A673 (cell line): ENCODE measurements at regions not wholly inside any gene's neighbourhood (a gene's known extent, or its start where the extent isn't known, plus 50 kb on each side); places are given as distances from the start of the nearest gene placed in this dataset.

Source experiments
- BruUV-seq: library from RNA; stranded (reverse); fragments of 400-500 nt; replicated peaks from 2 replicates; lab custom pipeline; 2021; lab: Mats Ljungman, UMichigan
- CTCF ChIA-PET: fragments of 300-600 bp; sonication (Branson Sonifier 250); formaldehyde crosslinking; loops from one replicate; lab custom pipeline; 2022; ENCODE audit warnings: antibody characterized with exemption; lab: Charles Lee
- POLR2A ChIA-PET: fragments of 300-600 bp; sonication (Branson Sonifier 250); formaldehyde crosslinking; loops from one replicate; lab custom pipeline; 2022; ENCODE audit warnings: antibody characterized with exemption; ENCODE audit not compliant: low non-redundant PET; lab: Charles Lee
- DNase-seq: peaks from one replicate; pipeline ENCODE4 v3.0.0-alpha.2; 2015; ENCODE audit warnings: low spot score
- H3K27ac ChIP-seq: fragments of 200-600 bp; sonication (generic); 2 replicates; pipeline ENCODE4 v1.5.1; 2016; ENCODE audit warnings: mixed run types, low read depth, mild to moderate bottlenecking, mixed read lengths, antibody characterized with exemption, low read length; ENCODE audit not compliant: poor library complexity, severe bottlenecking
- H3K27me3 ChIP-seq: fragments of 200-600 bp; sonication (generic); replicated peaks from 2 replicates; pipeline ENCODE4 v1.6.1; 2017; ENCODE audit warnings: mixed run types, low read depth, mild to moderate bottlenecking, mixed read lengths, antibody characterized with exemption, low read length; ENCODE audit not compliant: insufficient read depth, poor library complexity
- H3K36me3 ChIP-seq: fragments of 200-600 bp; sonication (generic); 2 replicates; pipeline ENCODE4 v1.6.1; 2016; ENCODE audit warnings: mixed run types, mild to moderate bottlenecking, mixed read lengths, antibody characterized with exemption, low read length; ENCODE audit not compliant: insufficient read depth, poor library complexity, severe bottlenecking
- H3K4me1 ChIP-seq: fragments of 200-600 bp; sonication (generic); 2 replicates; pipeline ENCODE4 v1.6.1; 2017; ENCODE audit warnings: mixed run types, mild to moderate bottlenecking, mixed read lengths, antibody characterized with exemption, low read length; ENCODE audit not compliant: insufficient read depth, poor library complexity, severe bottlenecking
- H3K4me3 ChIP-seq: fragments of 200-600 bp; sonication (generic); 2 replicates; pipeline ENCODE4 v1.5.1; 2016; ENCODE audit warnings: low read depth, mixed run types, mild to moderate bottlenecking, mixed read lengths, low read length; ENCODE audit not compliant: poor library complexity, severe bottlenecking
- H3K9me3 ChIP-seq: fragments of 200-600 bp; sonication (generic); 2 replicates; pipeline ENCODE4 v1.6.1; 2016; ENCODE audit warnings: mixed run types, low read depth, mild to moderate bottlenecking, mixed read lengths, antibody characterized with exemption, low read length; ENCODE audit not compliant: poor library complexity, severe bottlenecking
- EZH2 ChIP-seq: fragments of 200-600 bp; sonication (generic); IDR thresholded peaks from 2 replicates; pipeline ENCODE4 v1.6.1; 2017; ENCODE audit warnings: borderline replicate concordance, low read depth, mild to moderate bottlenecking, mixed read lengths, antibody characterized with exemption, low read length; ENCODE audit not compliant: poor library complexity, severe bottlenecking
- intact Hi-C: fragments of 100-400 bp; cut with micrococcal nuclease; formaldehyde crosslinking; loops from one replicate; pipeline ENCODE4 v1.10.0; 2022; ENCODE audit not compliant: unreplicated experiment
- TF ChIP-seq, protein P1 (sequence below): fragments of 300-800, 200-600 bp; sonication (generic); conservative IDR thresholded peaks from 2 replicates; pipeline ENCODE4 v1.5.1; 2017; ENCODE audit warnings: low read depth, mild to moderate bottlenecking, antibody characterized with exemption, low read length, moderate library complexity, mixed read lengths

DNA sequence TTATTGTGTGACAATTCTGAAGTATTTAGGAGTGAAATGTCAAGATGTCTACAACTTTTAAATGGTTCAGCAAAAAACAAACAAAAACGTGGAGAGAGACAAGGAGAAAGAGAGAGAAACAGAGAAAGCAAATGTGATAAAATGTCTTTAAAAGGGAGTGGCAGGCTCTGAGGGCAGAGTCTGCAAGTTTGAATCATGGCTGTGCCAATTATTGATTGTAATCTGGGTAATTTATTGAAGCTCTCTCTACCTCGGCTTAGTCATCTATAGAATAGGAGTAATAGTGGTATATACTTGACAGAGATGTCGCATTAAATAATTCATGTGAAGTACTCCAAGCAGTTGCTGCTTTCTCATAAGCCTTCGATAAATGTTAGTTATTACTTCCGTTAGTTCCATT, 61.3 kb upstream of the ARID1B start:
- Histone ChIP-seq H3K36me3 (no peaks in the 10 kb centered on the region), H3K9me3 (no peaks in the 10 kb centered on the region), H3K27ac (no peak overlapping the region), H3K4me3 (no peak overlapping the region), H3K27me3 (no peaks in the 10 kb centered on the region), H3K4me1 (no peaks in the 10 kb centered on the region)
- intact Hi-C loops: no loop called here
- no TSS peak for BruUV-seq
- ChIA-PET CTCF (no interaction called here), POLR2A (no interaction called here)
- DNase-seq: no peak
- no peak for TF ChIP-seq EZH2
- TF ChIP-seq, protein P1, sequence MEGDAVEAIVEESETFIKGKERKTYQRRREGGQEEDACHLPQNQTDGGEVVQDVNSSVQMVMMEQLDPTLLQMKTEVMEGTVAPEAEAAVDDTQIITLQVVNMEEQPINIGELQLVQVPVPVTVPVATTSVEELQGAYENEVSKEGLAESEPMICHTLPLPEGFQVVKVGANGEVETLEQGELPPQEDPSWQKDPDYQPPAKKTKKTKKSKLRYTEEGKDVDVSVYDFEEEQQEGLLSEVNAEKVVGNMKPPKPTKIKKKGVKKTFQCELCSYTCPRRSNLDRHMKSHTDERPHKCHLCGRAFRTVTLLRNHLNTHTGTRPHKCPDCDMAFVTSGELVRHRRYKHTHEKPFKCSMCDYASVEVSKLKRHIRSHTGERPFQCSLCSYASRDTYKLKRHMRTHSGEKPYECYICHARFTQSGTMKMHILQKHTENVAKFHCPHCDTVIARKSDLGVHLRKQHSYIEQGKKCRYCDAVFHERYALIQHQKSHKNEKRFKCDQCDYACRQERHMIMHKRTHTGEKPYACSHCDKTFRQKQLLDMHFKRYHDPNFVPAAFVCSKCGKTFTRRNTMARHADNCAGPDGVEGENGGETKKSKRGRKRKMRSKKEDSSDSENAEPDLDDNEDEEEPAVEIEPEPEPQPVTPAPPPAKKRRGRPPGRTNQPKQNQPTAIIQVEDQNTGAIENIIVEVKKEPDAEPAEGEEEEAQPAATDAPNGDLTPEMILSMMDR: no peak

DNA sequence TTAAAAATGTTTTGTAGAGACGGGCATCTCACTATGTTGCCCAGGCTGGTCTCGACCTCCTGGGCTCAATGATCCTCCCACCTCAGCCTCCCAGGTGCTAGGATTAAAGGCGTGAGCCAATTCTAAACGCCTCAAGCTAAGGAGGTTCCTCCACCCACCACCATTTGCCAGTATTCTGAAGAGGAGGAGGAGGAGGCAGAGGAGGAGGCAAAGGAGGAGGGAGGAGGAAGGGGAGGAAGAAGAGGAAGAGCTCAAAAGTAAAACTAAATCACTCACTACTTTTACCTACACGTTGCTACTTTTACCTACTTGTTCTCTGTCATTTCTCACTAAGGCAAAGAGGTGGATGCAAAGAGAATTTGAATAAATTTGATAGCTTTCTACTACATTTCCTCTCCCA, 63.6 kb upstream of the ARID1B start:
- Histone ChIP-seq H3K9me3 (no peaks in the 10 kb centered on the region), H3K36me3 (no peaks in the 10 kb centered on the region), H3K4me3 (no peak overlapping the region), H3K27me3 (no peaks in the 10 kb centered on the region), H3K27ac (no peak overlapping the region), H3K4me1 (no peaks in the 10 kb centered on the region)
- no TSS peak for BruUV-seq
- intact Hi-C loops: no loop called here
- TF ChIP-seq, protein P1: no peak
- TF ChIP-seq EZH2: no peak
- CTCF ChIA-PET: no interaction called here
- POLR2A ChIA-PET: no interaction called here
- DNase-seq: no peak

DNA sequence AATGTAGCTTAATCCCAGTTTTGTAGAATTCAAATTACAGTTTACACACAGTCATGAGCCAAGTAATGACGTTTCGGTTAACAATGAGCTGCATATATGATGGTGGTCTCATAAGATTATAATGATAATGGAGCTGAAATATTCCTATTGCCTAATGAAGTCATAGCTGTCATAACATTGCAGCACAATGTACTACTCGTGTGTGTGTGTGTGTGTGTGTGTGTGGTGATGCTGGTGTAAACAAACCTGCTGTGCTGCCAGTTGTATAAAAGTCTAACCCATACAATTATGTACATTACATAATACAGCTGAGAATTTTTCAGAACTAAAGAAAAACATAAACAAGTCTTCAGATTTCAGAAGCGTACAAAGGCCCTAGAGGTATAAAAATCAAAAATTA, 66.7 kb upstream of the ARID1B start:
- TF ChIP-seq, protein P1: no peak
- TF ChIP-seq EZH2: no peak
- CTCF ChIA-PET: no interaction called here
- H3K27ac ChIP-seq: no peak overlapping the region
- H3K4me3 ChIP-seq: no peak overlapping the region
- no peaks in the 10 kb centered on the region for H3K9me3 ChIP-seq
- no peak for DNase-seq
- no peaks in the 10 kb centered on the region for H3K36me3 ChIP-seq
- intact Hi-C loops: no loop called here
- no peaks in the 10 kb centered on the region for H3K27me3 ChIP-seq
- no TSS peak for BruUV-seq
- no peaks in the 10 kb centered on the region for H3K4me1 ChIP-seq
- POLR2A ChIA-PET: interaction anchor here (0.6 kb wide), 1 partner anchor 1316 kb away, joined by 3 read pairs; no protein-coding TSS in a partner anchor
